Psoas muscle (tissue), 7 donors: ENCODE measurements at regions not wholly inside any gene's neighbourhood (a gene's known extent, or its start where the extent isn't known, plus 50 kb on each side); places are given as distances from the start of the nearest gene placed in this dataset.

Source experiments
- ATAC-seq, 4 donors: fragments of 200-7000 bp; cut with Tn5 transposase; one replicate each; pipeline ENCODE4 v1.9.1; 2020; ENCODE audit warnings: moderate library complexity in 3 of 4, mild to moderate bottlenecking in 2 of 4
- DNase-seq, 2 donors: peaks; one replicate each; pipeline ENCODE4 v3.0.0-alpha.2; 2020
- H3K27ac ChIP-seq: fragments of 200-600 bp; one replicate; pipeline ENCODE4 v1.8.0; 2022
- H3K27me3 ChIP-seq, 3 donors: fragments of 200-600 bp in 1 of 3; one replicate each; pipeline versions ENCODE4 v1.6.1 to v1.8.0; 2013 to 2022; ENCODE audit warnings: low read length in 2 of 3, mild to moderate bottlenecking in 2 of 3, moderate library complexity in 1 of 3; ENCODE audit not compliant: insufficient read depth in 3 of 3
- H3K36me3 ChIP-seq, 2 donors: fragments of 200-600 bp in 1 of 2; one replicate each; pipeline versions ENCODE4 v1.6.1 to v1.8.0; 2013 to 2022; ENCODE audit warnings: low read depth in 1 of 2, mild to moderate bottlenecking in 1 of 2, moderate library complexity in 1 of 2; ENCODE audit not compliant: insufficient read depth in 1 of 2
- H3K4me1 ChIP-seq: fragments of 200-600 bp; one replicate; pipeline ENCODE4 v1.8.0; 2022
- H3K4me3 ChIP-seq: fragments of 200-600 bp; one replicate; pipeline ENCODE4 v1.8.0; 2022; ENCODE audit warnings: mild to moderate bottlenecking
- H3K9me3 ChIP-seq: fragments of 200-600 bp; one replicate; pipeline ENCODE4 v1.8.0; 2022
- WGBS, 3 donors: extraction: QIAGEN DNeasy Blood & Tissue Kit; methylation state at CpG; one replicate each; pipeline versions ENCODE4 v1.1.6 to v1.1.7; 2013; 5-methylcytosine and 5-hydroxymethylcytosine counted together
- intact Hi-C, 2 donors: fragments of 100-400 bp; cut with DNase I; formaldehyde crosslinking; loops; one replicate each; pipeline versions ENCODE4 v1.11.0 to v1.14.2; 2022
- TF ChIP-seq, protein P1 (sequence below): fragments of 200-600 bp; IDR thresholded peaks from one replicate; pipeline ENCODE4 v1.8.0; 2022; ENCODE audit warnings: antibody characterized with exemption
- donor health status: healthy with polysubstance abuse.
- donor health status: DM: no; HTN: no; CAD: no; lungs with moderate emphysema.
- donor health status: Bipolar disorder and iron deficiency.
- donor health status: healthy.
- donor health status: DM: yes; HTN: yes; CAD: no.
- donor health status: DM: no; HTN: no; CAD: no.
- donor health status: DM: yes; HTN: yes; CAD: no.

DNA sequence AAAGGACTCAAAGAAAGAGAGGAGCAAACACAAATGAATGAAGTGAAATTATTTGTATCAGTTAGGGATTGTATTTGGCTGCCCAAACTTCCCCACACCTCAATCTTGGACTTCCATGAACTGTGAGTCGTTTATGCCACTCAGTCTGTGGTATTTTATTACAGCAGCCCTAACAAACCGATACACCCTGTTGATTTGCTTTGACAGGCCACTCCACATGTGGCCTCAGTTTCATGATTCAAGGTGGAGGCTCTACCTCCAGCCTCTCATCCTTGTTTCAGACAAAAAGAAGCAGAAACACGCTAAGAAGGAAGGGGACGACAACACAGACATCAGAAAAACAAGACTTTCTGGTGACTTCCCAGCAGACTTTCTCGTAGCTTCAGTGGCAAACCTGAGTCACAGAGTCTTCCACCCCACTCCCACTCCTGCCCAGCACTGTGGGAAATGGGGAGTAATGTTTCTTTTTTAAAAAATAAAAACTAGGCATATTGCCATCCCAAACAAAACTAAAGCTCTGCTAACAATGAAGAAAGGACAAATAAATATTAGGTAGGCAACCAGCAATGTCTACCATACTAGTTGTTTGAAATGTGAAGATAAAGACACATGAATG lies 52.2 kb upstream of the ABCA1 start:
- Histone ChIP-seq H3K4me3 (no peak overlapping the region), H3K27me3 (no peaks in the 10 kb centered on the region), H3K27ac (no peak overlapping the region), H3K36me3 (no peaks in the 10 kb centered on the region), H3K4me1 (peaks cover 24% of the 10 kb centered on the region), H3K9me3 (no peaks in the 10 kb centered on the region)
- 74 to 84% (median 82%) methylated on average over 5 of the region's 5 CpGs for WGBS, 3 donors
- TF ChIP-seq, protein P1, sequence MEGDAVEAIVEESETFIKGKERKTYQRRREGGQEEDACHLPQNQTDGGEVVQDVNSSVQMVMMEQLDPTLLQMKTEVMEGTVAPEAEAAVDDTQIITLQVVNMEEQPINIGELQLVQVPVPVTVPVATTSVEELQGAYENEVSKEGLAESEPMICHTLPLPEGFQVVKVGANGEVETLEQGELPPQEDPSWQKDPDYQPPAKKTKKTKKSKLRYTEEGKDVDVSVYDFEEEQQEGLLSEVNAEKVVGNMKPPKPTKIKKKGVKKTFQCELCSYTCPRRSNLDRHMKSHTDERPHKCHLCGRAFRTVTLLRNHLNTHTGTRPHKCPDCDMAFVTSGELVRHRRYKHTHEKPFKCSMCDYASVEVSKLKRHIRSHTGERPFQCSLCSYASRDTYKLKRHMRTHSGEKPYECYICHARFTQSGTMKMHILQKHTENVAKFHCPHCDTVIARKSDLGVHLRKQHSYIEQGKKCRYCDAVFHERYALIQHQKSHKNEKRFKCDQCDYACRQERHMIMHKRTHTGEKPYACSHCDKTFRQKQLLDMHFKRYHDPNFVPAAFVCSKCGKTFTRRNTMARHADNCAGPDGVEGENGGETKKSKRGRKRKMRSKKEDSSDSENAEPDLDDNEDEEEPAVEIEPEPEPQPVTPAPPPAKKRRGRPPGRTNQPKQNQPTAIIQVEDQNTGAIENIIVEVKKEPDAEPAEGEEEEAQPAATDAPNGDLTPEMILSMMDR = no peak
- no peak for DNase-seq
- intact Hi-C loops = loop anchor here in 1 of 2 donors (10.0 kb wide), 1 partner anchor 435 kb away; no protein-coding TSS in a partner anchor
- ATAC-seq = no peak

DNA sequence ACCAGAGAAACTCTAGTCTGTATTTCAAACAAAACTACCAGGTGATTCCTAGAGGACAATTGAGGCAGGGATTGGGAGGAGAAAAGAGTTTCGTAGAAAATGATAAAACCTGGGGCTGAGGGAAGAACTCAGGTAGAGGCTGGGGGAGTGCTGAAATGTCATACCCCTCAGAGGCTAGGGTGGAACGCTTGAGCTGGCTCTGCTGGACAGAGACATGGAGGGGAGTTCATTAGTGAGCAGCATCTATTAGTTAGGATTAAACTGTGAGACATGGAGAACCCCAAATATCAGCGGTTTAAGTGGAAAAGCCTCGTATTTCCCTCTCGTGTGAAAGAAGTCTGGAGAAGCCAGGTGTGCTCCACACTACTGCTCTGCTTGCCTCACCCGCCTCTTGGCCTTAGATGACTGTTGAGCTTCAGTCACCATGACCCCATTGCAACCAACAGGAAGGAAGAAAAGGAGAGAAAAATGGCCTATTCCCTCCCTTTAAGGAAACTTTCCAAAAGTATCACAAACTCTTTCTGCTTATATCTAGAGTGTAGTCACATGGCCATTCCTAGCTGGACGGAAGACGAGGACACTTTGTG lies 53.7 kb upstream of the ABCA1 start:
- intact Hi-C loops = loop anchor here in 1 of 2 donors (10.0 kb wide), 1 partner anchor 433 kb away; no protein-coding TSS in a partner anchor
- WGBS, 3 donors = 90 to 92% (median 91%) methylated on average over 8 of the region's 8 CpGs
- peaks cover 24% of the 10 kb centered on the region for H3K4me1 ChIP-seq
- ATAC-seq (no peak), DNase-seq (no peak)
- H3K9me3 ChIP-seq = no peaks in the 10 kb centered on the region
- no peak overlapping the region for H3K27ac ChIP-seq
- H3K4me3 ChIP-seq = no peak overlapping the region
- no peaks in the 10 kb centered on the region for H3K27me3 ChIP-seq
- TF ChIP-seq, protein P1 = no peak
- H3K36me3 ChIP-seq = no peaks in the 10 kb centered on the region

DNA sequence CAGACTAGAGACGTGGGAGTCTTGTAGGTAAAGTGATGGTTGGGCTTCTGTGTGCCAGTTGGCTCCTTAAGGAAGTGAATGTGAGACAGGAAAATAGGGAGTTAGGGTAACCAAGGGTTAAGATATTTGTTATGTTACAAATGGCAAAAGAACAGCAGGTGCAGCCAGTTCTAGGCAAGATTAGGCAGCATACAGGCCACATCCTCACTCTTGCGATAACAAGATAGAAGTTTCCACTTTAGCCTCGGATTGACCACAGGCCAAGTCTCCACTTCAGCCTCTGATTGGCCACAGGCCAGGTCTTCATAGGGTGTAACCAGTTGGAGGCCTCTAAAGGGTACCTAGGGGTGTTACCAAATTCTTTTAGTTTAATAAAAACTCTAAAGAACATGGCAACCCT lies 54.6 kb upstream of the ABCA1 start:
- 66 to 83% (median 82%) methylated on average over 3 of the region's 3 CpGs for WGBS, 3 donors
- Histone ChIP-seq H3K9me3 (no peaks in the 10 kb centered on the region), H3K4me3 (no peak overlapping the region), H3K4me1 (peaks cover 17% of the 10 kb centered on the region), H3K27me3 (no peaks in the 10 kb centered on the region), H3K36me3 (no peaks in the 10 kb centered on the region), H3K27ac (no peak overlapping the region)
- TF ChIP-seq, protein P1 = no peak
- intact Hi-C loops = loop anchor here in 1 of 2 donors (10.0 kb wide), 1 partner anchor 432 kb away; no protein-coding TSS in a partner anchor
- ATAC-seq = no peak
- no peak for DNase-seq

DNA sequence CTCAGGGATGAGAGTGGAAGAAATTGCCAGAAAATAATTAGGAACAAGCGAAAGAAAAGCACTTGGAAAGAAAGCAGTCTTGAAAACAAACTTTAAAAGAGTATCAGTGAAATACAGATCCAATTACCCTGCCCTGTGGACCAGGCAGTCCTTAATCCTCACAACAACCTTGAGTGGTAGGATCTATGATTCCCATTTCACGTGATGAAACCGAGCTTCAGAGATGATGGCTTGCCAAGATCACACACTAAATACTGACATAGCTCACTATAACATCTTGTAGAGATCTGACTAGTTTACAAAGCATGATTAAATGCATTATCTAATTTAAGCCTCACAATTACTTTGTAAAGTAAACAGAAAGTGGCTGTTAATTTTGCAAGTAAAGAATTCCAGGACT lies 55.5 kb upstream of the ABCA1 start:
- intact Hi-C loops = loop anchor here in 1 of 2 donors (10.0 kb wide), 1 partner anchor 431 kb away; no protein-coding TSS in a partner anchor
- Histone ChIP-seq H3K27ac (peak overlapping the region; percentile 34), H3K9me3 (no peaks in the 10 kb centered on the region), H3K4me1 (peaks cover 15% of the 10 kb centered on the region), H3K27me3 (no peaks in the 10 kb centered on the region), H3K36me3 (no peaks in the 10 kb centered on the region), H3K4me3 (peak overlapping the region; percentile 13)
- no peak for DNase-seq
- TF ChIP-seq, protein P1 = no peak
- ATAC-seq = peak in 3 of 4 donors; percentile 66 to 93 (median 83)
- 18 to 50% (median 27%) methylated on average over 3 of the region's 3 CpGs for WGBS, 3 donors
